HepG2 (cell line): ENCODE measurements at regions not wholly inside any gene's neighbourhood (a gene's known extent, or its start where the extent isn't known, plus 50 kb on each side); places are given as distances from the start of the nearest gene placed in this dataset.

Experiments
- GATAD2A ChIP-seq: IDR thresholded peaks from 2 replicates; pipeline ENCODE4 v1.6.1; 2016
- TF ChIP-seq, protein P1 (sequence below): sonication (generic); formaldehyde crosslinking; conservative IDR thresholded peaks from 2 replicates; pipeline ENCODE4 v1.8.0; 2022; ENCODE audit warnings: missing genetic modification reagents

GRCh38 chr2:97359861-97360584 lies 229.7 kb downstream of the ANKRD36B start:
- no peak for TF ChIP-seq GATAD2A (CRISPR knock-in tag)
- TF ChIP-seq, protein P1, sequence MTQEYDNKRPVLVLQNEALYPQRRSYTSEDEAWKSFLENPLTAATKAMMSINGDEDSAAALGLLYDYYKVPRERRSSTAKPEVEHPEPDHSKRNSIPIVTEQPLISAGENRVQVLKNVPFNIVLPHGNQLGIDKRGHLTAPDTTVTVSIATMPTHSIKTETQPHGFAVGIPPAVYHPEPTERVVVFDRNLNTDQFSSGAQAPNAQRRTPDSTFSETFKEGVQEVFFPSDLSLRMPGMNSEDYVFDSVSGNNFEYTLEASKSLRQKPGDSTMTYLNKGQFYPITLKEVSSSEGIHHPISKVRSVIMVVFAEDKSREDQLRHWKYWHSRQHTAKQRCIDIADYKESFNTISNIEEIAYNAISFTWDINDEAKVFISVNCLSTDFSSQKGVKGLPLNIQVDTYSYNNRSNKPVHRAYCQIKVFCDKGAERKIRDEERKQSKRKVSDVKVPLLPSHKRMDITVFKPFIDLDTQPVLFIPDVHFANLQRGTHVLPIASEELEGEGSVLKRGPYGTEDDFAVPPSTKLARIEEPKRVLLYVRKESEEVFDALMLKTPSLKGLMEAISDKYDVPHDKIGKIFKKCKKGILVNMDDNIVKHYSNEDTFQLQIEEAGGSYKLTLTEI (CRISPR knock-in tag) = no peak
